ENCODE measurements at regions not wholly inside any gene's neighbourhood (a gene's known extent, or its start where the extent isn't known, plus 50 kb on each side); places are given as distances from the start of the nearest gene placed in this dataset.

GRCh38 chr4:123218981-123219380, 177.6 kb upstream of the SPRY1 start:
- DNase-seq (ENCODE audit: extremely low spot score) = no peak
- POLR2A ChIA-PET = no interaction called here
- CTCF ChIA-PET = interaction anchor here (1.4 to 1.6 kb wide), 2 partner anchors 16 to 114 kb away, joined by 3 to 5 read pairs; no protein-coding TSS in a partner anchor
- no peak for TF ChIP-seq CTCF (IDR thresholded peaks at IDR 0.05; ENCODE audit: control extremely low read depth, extremely low read depth, low read depth, missing control alignments)

GRCh38 chr4:123229286-123229685, 167.3 kb upstream of the SPRY1 start:
- CTCF ChIA-PET = no interaction called here
- POLR2A ChIA-PET = no interaction called here
- no peak for DNase-seq (ENCODE audit: extremely low spot score)
- TF ChIP-seq CTCF (IDR thresholded peaks at IDR 0.05; ENCODE audit: control extremely low read depth, extremely low read depth, low read depth, missing control alignments) = no peak

GRCh38 chr4:123230061-123230460, 166.5 kb upstream of the SPRY1 start:
- no peak for TF ChIP-seq CTCF (IDR thresholded peaks at IDR 0.05; ENCODE audit: control extremely low read depth, extremely low read depth, low read depth, missing control alignments)
- POLR2A ChIA-PET = no interaction called here
- CTCF ChIA-PET = no interaction called here
- DNase-seq (ENCODE audit: extremely low spot score) = no peak

- DNase-seq (ENCODE audit: extremely low spot score) = no peak
- ChIA-PET POLR2A (no interaction called here), CTCF (interaction anchor here (1.0 kb wide), 1 partner anchor 16 kb away, joined by 3 read pairs; no protein-coding TSS in a partner anchor)
- no peak for TF ChIP-seq CTCF (IDR thresholded peaks at IDR 0.05; ENCODE audit: control extremely low read depth, extremely low read depth, low read depth, missing control alignments)
Observed at GRCh38 chr4:123232439-123232838, 164.2 kb upstream of the SPRY1 start.

GRCh38 chr4:123233136-123233768, 163.3 kb upstream of the SPRY1 start:
- ChIA-PET POLR2A (no interaction called here), CTCF (interaction anchor here (1.0 to 1.8 kb wide), 2 partner anchors 15 kb away, joined by 3 to 6 read pairs; no protein-coding TSS in a partner anchor)
- no peak for TF ChIP-seq CTCF (IDR thresholded peaks at IDR 0.05; ENCODE audit: control extremely low read depth, extremely low read depth, low read depth, missing control alignments)
- DNase-seq (ENCODE audit: extremely low spot score) = no peak

- ChIA-PET CTCF (interaction anchor here (1.8 kb wide), 1 partner anchor 14 kb away, joined by 6 read pairs; no protein-coding TSS in a partner anchor), POLR2A (no interaction called here)
- no peak for TF ChIP-seq CTCF (IDR thresholded peaks at IDR 0.05; ENCODE audit: control extremely low read depth, extremely low read depth, low read depth, missing control alignments)
- DNase-seq (ENCODE audit: extremely low spot score) = no peak
Observed at GRCh38 chr4:123234955-123235354, 161.6 kb upstream of the SPRY1 start.

Measured in GM10248 (cell line).